Activated CD4-positive, alpha-beta T cell treated with anti-CD3 and anti-CD28 coated beads for 1 hour (primary cell): ENCODE measurements at regions not wholly inside any gene's neighbourhood (a gene's known extent, or its start where the extent isn't known, plus 50 kb on each side); places are given as distances from the start of the nearest gene placed in this dataset.

Experiments
- DNase-seq: peaks from one replicate; pipeline ENCODE4 v3.0.0-alpha.2; 2020

GRCh38 chr18:47316924-47317323 lies 65.5 kb upstream of the SKOR2 start:
- DNase-seq = no peak

GRCh38 chr18:47313901-47314300 lies 62.4 kb upstream of the SKOR2 start:
- no peak for DNase-seq

GRCh38 chr18:47311585-47311984 lies 60.1 kb upstream of the SKOR2 start:
- no peak for DNase-seq
